GM21737 (cell line): ENCODE measurements at regions not wholly inside any gene's neighbourhood (a gene's known extent, or its start where the extent isn't known, plus 50 kb on each side); places are given as distances from the start of the nearest gene placed in this dataset.

Source experiments
- ATAC-seq: cut with Tn5 transposase; IDR thresholded peaks from one replicate; pipeline ENCODE4 v1.9.1; 2021; ENCODE audit warnings: mild to moderate bottlenecking, moderate library complexity; ENCODE audit not compliant: unreplicated experiment

DNA sequence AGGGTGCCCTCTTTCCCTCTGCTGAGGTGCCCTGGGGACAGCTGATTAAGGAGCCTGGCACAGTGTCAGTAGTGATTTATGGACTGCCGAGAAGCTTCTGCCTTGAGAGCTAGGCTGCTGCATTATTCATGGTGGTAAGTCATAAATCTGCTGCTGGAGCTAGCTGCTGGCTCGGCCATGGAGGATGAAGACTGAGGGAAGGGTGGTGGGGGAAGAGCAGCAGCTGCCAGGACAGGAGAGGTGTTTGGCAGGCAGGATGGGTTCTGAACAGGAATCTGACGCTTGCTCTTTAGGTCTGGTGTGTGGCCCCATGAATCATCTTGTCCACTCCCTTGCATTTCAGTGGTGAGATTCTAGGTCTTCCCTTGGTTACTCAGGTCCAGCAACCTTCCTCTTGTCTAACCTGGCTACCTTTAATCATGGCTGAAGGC is 296.3 kb downstream of the DYSF start:
- ATAC-seq: no peak

GRCh38 chr2:71748227-71748626 is 294.9 kb downstream of the DYSF start:
- no peak for ATAC-seq

GRCh38 chr2:71747559-71747958 is 294.2 kb downstream of the DYSF start:
- no peak for ATAC-seq

GRCh38 chr2:71746946-71747501 is 293.7 kb downstream of the DYSF start:
- no peak for ATAC-seq

DNA sequence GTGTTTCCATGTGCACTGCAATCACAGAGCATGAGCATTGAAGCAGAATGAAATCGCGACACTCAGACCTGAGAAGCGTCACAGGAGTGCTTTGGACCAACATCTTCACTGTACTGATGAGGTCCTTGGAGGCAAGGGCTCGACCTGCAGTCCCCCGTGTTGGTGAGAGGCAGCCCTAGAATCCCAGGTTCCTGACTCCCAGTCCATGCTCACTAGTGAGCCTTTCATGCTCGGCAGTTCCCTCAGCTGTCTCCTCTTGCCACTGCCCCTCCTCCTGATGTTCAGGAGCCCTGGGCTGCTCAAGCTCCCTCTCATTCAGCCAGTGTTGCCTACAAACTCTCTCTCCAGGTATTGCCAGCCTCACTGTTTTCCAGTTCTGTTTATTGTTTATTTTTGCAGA is 291.4 kb downstream of the DYSF start:
- no peak for ATAC-seq

- no peak for ATAC-seq
Observed at GRCh38 chr2:71743995-71744675, 290.8 kb downstream of the DYSF start.

DNA sequence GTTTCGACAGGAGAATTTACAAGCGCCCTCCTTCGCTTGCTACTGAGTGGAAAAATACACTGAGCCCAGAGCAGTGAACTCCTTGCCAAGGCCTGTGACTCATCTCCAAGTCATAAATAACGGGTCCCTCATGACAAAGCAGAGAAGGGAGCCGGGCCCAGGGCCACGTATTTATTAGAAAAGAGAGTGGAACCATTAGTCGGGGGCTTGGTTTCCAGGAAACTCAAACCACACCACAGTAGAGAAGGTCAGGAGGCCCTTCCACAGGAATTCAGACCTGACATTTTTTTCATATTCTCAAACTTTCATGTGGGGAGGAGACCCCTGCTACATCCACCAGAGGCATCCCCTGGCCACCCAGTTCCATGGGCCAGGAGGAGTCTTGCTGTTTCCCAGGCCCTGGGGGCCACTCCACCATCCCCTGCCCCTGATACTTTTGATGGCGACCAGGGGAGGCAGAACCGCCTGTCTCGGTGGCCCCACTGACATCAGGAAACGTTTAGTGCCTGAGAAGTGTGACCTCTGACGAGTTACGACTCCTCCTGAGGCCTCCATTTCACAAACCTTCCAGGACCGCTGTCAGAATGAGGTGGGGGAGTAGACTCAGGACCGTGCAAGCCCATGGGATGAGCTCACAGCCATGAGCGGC is 289.7 kb downstream of the DYSF start:
- ATAC-seq: no peak

GRCh38 chr2:71736986-71737385 is 283.6 kb downstream of the DYSF start:
- ATAC-seq: no peak

GRCh38 chr2:71736091-71736861 is 282.9 kb downstream of the DYSF start:
- no peak for ATAC-seq
